ENCODE measurements at regions not wholly inside any gene's neighbourhood (a gene's known extent, or its start where the extent isn't known, plus 50 kb on each side); places are given as distances from the start of the nearest gene placed in this dataset.

DNA sequence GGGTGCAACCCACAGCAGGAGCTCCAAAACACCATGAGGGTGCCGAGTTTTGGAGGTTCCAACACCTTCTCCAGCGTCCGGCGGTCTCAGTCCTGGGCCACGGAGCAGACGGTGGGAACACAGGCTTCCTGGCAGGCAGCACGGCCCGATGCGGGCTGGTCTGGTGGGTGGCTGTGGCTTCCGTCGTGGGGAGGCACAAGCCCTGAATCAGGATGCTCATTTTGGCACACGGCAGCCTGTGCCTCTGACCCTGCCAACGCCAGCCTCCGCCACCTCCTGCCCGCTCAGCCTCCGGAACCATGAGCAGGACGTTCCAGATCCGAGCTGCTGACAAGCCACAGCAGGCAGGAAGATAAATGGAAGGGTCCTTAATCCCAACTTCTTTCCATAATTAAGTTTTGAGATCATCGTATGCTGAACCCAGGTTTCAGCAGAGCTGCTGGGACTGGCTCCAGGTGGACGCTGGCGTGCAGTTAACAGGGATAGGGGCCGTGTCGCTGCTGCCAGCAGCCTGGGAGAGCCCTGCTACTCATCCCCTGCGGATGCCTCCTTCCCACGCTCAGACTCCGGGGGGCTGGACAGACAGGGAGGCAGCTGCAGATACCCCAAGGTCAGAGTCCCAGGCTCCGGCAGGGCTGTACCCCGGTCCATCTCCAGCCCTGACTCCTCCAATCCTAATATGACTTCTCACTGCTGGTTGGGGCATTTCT lies 136.6 kb downstream of the ENGASE start:
- Histone ChIP-seq H2AFZ (ENCODE audit: control insufficient read depth, low read length) (no peak overlapping the region), H3K9me1 (ENCODE audit: control insufficient read depth, extremely low read depth, insufficient read depth, low read length) (no peaks in the 10 kb centered on the region), H3K4me2 (ENCODE audit: control insufficient read depth, extremely low read depth, insufficient read depth, low read depth, low read length) (no peak overlapping the region), H3K27ac (ENCODE audit: control insufficient read depth, insufficient read depth, low read length) (no peak overlapping the region), H3K9me3 (ENCODE audit: control insufficient read depth, low read depth, low read length) (no peaks in the 10 kb centered on the region), H4K20me1 (ENCODE audit: control insufficient read depth, extremely low read depth, insufficient read depth, low read length) (no peaks in the 10 kb centered on the region), H3K79me2 (ENCODE audit: control insufficient read depth, insufficient read depth, low read length) (no peaks in the 10 kb centered on the region), H3K36me3 (ENCODE audit: control insufficient read depth in 2 of 2, extremely low read depth in 1 of 2, insufficient read depth in 2 of 2, low read length in 2 of 2) (no peaks in the 10 kb centered on the region), H3K4me1 (ENCODE audit: control insufficient read depth, extremely low read depth, insufficient read depth, low read length) (no peaks in the 10 kb centered on the region), H3K4me3 (ENCODE audit: control insufficient read depth in 2 of 3, extremely low read depth in 1 of 3, insufficient read depth in 2 of 3, low read depth in 1 of 3, low read length in 3 of 3) (no peak overlapping the region), H3K9ac (ENCODE audit: control insufficient read depth, extremely low read depth, insufficient read depth, low read length) (no peak overlapping the region), H3K27me3 (ENCODE audit: control insufficient read depth, extremely low read depth, insufficient read depth, low read length) (peaks cover 67% of the 10 kb centered on the region)
- DNase-seq (ENCODE audit: low read depth, low spot score) (no peak), FAIRE-seq (no peak)
- dilution Hi-C loops (cut with MboI; ENCODE audit: extremely low pct_ligation_motif_present, low sequenced_read_pairs) = no loop called here
- no peak for TF ChIP-seq EZH2 (IDR thresholded peaks at IDR 0.05; ENCODE audit: low read length)
- TF ChIP-seq, protein P1, sequence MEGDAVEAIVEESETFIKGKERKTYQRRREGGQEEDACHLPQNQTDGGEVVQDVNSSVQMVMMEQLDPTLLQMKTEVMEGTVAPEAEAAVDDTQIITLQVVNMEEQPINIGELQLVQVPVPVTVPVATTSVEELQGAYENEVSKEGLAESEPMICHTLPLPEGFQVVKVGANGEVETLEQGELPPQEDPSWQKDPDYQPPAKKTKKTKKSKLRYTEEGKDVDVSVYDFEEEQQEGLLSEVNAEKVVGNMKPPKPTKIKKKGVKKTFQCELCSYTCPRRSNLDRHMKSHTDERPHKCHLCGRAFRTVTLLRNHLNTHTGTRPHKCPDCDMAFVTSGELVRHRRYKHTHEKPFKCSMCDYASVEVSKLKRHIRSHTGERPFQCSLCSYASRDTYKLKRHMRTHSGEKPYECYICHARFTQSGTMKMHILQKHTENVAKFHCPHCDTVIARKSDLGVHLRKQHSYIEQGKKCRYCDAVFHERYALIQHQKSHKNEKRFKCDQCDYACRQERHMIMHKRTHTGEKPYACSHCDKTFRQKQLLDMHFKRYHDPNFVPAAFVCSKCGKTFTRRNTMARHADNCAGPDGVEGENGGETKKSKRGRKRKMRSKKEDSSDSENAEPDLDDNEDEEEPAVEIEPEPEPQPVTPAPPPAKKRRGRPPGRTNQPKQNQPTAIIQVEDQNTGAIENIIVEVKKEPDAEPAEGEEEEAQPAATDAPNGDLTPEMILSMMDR (optimal IDR thresholded peaks at IDR 0.05 in 1 of 3, IDR thresholded peaks at IDR 0.05 in 1 of 3, conservative IDR thresholded peaks at IDR 0.05 in 1 of 3; ENCODE audit: extremely low read depth in 1 of 3, insufficient read depth in 2 of 3, low read length in 3 of 3) = no peak

DNA sequence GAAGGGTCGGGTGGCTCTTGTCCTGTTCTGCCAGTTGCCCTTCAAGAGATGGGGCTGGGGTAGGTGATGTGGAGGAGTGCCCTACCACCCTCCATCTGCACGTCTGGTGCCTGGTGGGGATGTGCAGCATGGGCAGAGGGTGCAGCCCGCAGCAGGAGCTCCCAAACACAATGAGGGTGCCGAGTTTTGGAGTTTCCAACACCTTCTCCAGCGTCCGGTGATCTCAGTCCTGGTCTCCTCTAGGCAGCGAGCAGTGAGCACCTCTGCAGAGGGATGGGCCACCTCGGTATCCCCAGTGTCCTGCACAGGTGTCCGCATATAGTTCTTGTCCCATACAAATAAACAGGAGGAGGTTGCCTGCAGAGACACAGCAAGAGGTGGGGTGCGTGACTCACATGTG lies 136.0 kb downstream of the ENGASE start:
- H3K9me1 ChIP-seq (ENCODE audit: control insufficient read depth, extremely low read depth, insufficient read depth, low read length) = no peaks in the 10 kb centered on the region
- H4K20me1 ChIP-seq (ENCODE audit: control insufficient read depth, extremely low read depth, insufficient read depth, low read length) = no peaks in the 10 kb centered on the region
- H3K9me3 ChIP-seq (ENCODE audit: control insufficient read depth, low read depth, low read length) = no peaks in the 10 kb centered on the region
- H3K4me3 ChIP-seq (ENCODE audit: control insufficient read depth in 2 of 3, extremely low read depth in 1 of 3, insufficient read depth in 2 of 3, low read depth in 1 of 3, low read length in 3 of 3) = no peak overlapping the region
- no peaks in the 10 kb centered on the region for H3K4me1 ChIP-seq (ENCODE audit: control insufficient read depth, extremely low read depth, insufficient read depth, low read length)
- no peak for FAIRE-seq
- H2AFZ ChIP-seq (ENCODE audit: control insufficient read depth, low read length) = no peak overlapping the region
- no peaks in the 10 kb centered on the region for H3K79me2 ChIP-seq (ENCODE audit: control insufficient read depth, insufficient read depth, low read length)
- no peak overlapping the region for H3K27ac ChIP-seq (ENCODE audit: control insufficient read depth, insufficient read depth, low read length)
- no peak overlapping the region for H3K9ac ChIP-seq (ENCODE audit: control insufficient read depth, extremely low read depth, insufficient read depth, low read length)
- H3K27me3 ChIP-seq (ENCODE audit: control insufficient read depth, extremely low read depth, insufficient read depth, low read length) = peaks cover 61% of the 10 kb centered on the region
- dilution Hi-C loops (cut with MboI; ENCODE audit: extremely low pct_ligation_motif_present, low sequenced_read_pairs) = no loop called here
- DNase-seq (ENCODE audit: low read depth, low spot score) = no peak
- no peak overlapping the region for H3K4me2 ChIP-seq (ENCODE audit: control insufficient read depth, extremely low read depth, insufficient read depth, low read depth, low read length)
- H3K36me3 ChIP-seq (ENCODE audit: control insufficient read depth in 2 of 2, extremely low read depth in 1 of 2, insufficient read depth in 2 of 2, low read length in 2 of 2) = no peaks in the 10 kb centered on the region
- no peak for TF ChIP-seq EZH2 (IDR thresholded peaks at IDR 0.05; ENCODE audit: low read length)
- TF ChIP-seq, protein P1 (optimal IDR thresholded peaks at IDR 0.05 in 1 of 3, IDR thresholded peaks at IDR 0.05 in 1 of 3, conservative IDR thresholded peaks at IDR 0.05 in 1 of 3; ENCODE audit: extremely low read depth in 1 of 3, insufficient read depth in 2 of 3, low read length in 3 of 3) = no peak

Data from keratinocyte (primary cell).